Esophagus muscularis mucosa (tissue), 4 donors: ENCODE measurements at regions not wholly inside any gene's neighbourhood (a gene's known extent, or its start where the extent isn't known, plus 50 kb on each side); places are given as distances from the start of the nearest gene placed in this dataset.
"Not testable (repeated sequence)": the region's sequence is repeated elsewhere in the genome, so short reads cannot be mapped to it uniquely, and the experiment has no call there.

ENCODE experiments used
- DNase-seq: peaks from one replicate; pipeline ENCODE4 v3.0.0-alpha.2; 2017; ENCODE audit errors: extremely low spot score
- H3K27ac ChIP-seq, 4 donors: fragments of 200-600 bp; sonication (generic); replicated peaks in 1 of 4; 1 replicate in 3 of 4; 2 replicates in 1 of 4; pipeline ENCODE4 v1.5.1; 2016 to 2019; ENCODE audit warnings: mild to moderate bottlenecking in 1 of 4
- H3K27me3 ChIP-seq, 4 donors: fragments of 200-600 bp; sonication (generic); one replicate each; pipeline versions ENCODE4 v1.5.1 to v1.6.0; 2016 to 2019
- H3K36me3 ChIP-seq, 4 donors: fragments of 200-600 bp; sonication (generic); one replicate each; pipeline ENCODE4 v1.5.1; 2016 to 2019
- H3K4me1 ChIP-seq, 4 donors: fragments of 200-600 bp; sonication (generic); one replicate each; pipeline ENCODE4 v1.5.1; 2016 to 2019
- H3K4me3 ChIP-seq, 4 donors: fragments of 200-600 bp; sonication (generic); 1 replicate in 2 of 4; 2 replicates in 2 of 4; pipeline ENCODE4 v1.5.1; 2016 to 2019; ENCODE audit warnings: mild to moderate bottlenecking in 4 of 4, moderate library complexity in 1 of 4
- H3K9me3 ChIP-seq, 4 donors: fragments of 200-600 bp; sonication (generic); 1 replicate in 3 of 4; 2 replicates in 1 of 4; pipeline ENCODE4 v1.5.1; 2016 to 2019
- EP300 ChIP-seq: sonication (generic); formaldehyde crosslinking; IDR thresholded peaks from one replicate; pipeline ENCODE4 v1.6.1; 2017; ENCODE audit warnings: antibody characterized with exemption
- POLR2A ChIP-seq: fragments of 450-650 bp; IDR thresholded peaks from one replicate; pipeline ENCODE4 v1.6.1; 2017; ENCODE audit warnings: antibody characterized with exemption, moderate library complexity, mild to moderate bottlenecking, low read depth
- POLR2AphosphoS5 ChIP-seq, 2 donors: sonication (generic); formaldehyde crosslinking; IDR thresholded peaks; one replicate each; pipeline ENCODE4 v1.6.1; 2017; ENCODE audit warnings: antibody characterized with exemption in 2 of 2
- WGBS: methylation state at CpG from one replicate; pipeline ENCODE4 v1.1.5; 2018; 5-methylcytosine and 5-hydroxymethylcytosine counted together
- intact Hi-C: fragments of 100-400 bp; cut with DNase I; formaldehyde crosslinking; loops from one replicate; pipeline ENCODE4 v1.15.1; 2023
- TF ChIP-seq, protein P1 (sequence below), 3 experiments: fragments of 200-600 bp in 2 of 3; fragments of 450-650 bp in 1 of 3; sonication (generic) in 2 of 3; IDR thresholded peaks; one replicate each; pipeline ENCODE4 v1.5.1; 2017 to 2019; ENCODE audit warnings: antibody characterized with exemption in 3 of 3, mild to moderate bottlenecking in 2 of 3, moderate library complexity in 1 of 3

GRCh38 chr6:144675231-144675861 lies 390.2 kb downstream of the UTRN start:
- intact Hi-C loops = no loop called here
- Histone ChIP-seq H3K27ac (no peak overlapping the region), H3K36me3 (no peaks in the 10 kb centered on the region), H3K27me3 (no peaks in the 10 kb centered on the region), H3K9me3 (peaks cover 0 to 33% (median 15%) of the 10 kb centered on the region in 4 donors), H3K4me1 (peaks cover 14 to 25% (median 23%) of the 10 kb centered on the region in 4 donors), H3K4me3 (no peak overlapping the region)
- DNase-seq = no peak
- TF ChIP-seq EP300 = no peak
- TF ChIP-seq POLR2AphosphoS5 (IDR thresholded peaks at IDR 0.05) = no peak
- TF ChIP-seq, protein P1, sequence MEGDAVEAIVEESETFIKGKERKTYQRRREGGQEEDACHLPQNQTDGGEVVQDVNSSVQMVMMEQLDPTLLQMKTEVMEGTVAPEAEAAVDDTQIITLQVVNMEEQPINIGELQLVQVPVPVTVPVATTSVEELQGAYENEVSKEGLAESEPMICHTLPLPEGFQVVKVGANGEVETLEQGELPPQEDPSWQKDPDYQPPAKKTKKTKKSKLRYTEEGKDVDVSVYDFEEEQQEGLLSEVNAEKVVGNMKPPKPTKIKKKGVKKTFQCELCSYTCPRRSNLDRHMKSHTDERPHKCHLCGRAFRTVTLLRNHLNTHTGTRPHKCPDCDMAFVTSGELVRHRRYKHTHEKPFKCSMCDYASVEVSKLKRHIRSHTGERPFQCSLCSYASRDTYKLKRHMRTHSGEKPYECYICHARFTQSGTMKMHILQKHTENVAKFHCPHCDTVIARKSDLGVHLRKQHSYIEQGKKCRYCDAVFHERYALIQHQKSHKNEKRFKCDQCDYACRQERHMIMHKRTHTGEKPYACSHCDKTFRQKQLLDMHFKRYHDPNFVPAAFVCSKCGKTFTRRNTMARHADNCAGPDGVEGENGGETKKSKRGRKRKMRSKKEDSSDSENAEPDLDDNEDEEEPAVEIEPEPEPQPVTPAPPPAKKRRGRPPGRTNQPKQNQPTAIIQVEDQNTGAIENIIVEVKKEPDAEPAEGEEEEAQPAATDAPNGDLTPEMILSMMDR (IDR thresholded peaks at IDR 0.05) = no peak
- no peak for TF ChIP-seq POLR2A
- 75% methylated on average over 6 of the region's 6 CpGs for WGBS

GRCh38 chr6:144676310-144676709 lies 391.2 kb downstream of the UTRN start:
- H3K36me3 ChIP-seq, H3K27me3 ChIP-seq, H3K4me3 ChIP-seq, H3K27ac ChIP-seq, intact Hi-C loops, DNase-seq: not testable (repeated sequence)
- WGBS = 98% methylated on average over 3 of the region's 3 CpGs
- peaks cover 14 to 27% (median 24%) of the 10 kb centered on the region in 4 donors for H3K4me1 ChIP-seq
- H3K9me3 ChIP-seq = peaks cover 0 to 24% (median 12%) of the 10 kb centered on the region in 4 donors

GRCh38 chr6:144677263-144677662 lies 392.1 kb downstream of the UTRN start:
- intact Hi-C loops, H3K27ac ChIP-seq, H3K36me3 ChIP-seq, H3K4me3 ChIP-seq, H3K27me3 ChIP-seq, DNase-seq: not testable (repeated sequence)
- H3K9me3 ChIP-seq = peaks cover 0 to 24% (median 10%) of the 10 kb centered on the region in 4 donors
- WGBS = 99% methylated on average over 4 of the region's 4 CpGs
- peaks cover 14 to 35% (median 30%) of the 10 kb centered on the region in 4 donors for H3K4me1 ChIP-seq

DNA sequence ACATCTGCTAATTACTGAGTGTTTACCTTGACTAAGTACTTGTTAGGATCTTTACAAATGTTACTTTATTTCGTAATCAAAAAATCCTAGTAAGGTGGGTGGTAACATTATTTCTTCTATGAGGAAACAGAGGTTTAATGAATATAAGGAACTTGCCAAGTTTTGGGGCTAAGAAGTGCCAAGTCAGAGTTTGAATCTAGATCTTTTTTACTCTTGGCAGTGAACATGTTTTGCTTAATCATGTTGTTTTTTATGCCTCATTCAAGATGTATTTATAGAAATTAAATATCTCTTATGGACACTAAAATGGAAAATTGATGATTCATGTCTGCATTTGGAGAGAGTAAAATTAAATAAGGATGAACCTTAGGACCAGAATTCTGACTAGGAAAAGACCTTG lies 393.7 kb downstream of the UTRN start:
- WGBS = 29% methylated on average over 1 of the region's 1 CpG
- Histone ChIP-seq H3K4me1 (peaks cover 14 to 51% (median 43%) of the 10 kb centered on the region in 4 donors), H3K27me3 (no peaks in the 10 kb centered on the region), H3K36me3 (peaks cover 0 to 7% (median 0%) of the 10 kb centered on the region in 4 donors), H3K4me3 (no peak overlapping the region), H3K9me3 (peaks cover 0 to 10% (median 5%) of the 10 kb centered on the region in 4 donors), H3K27ac (no peak overlapping the region)
- DNase-seq = no peak
- TF ChIP-seq POLR2AphosphoS5 (IDR thresholded peaks at IDR 0.05) = no peak
- no peak for TF ChIP-seq EP300
- intact Hi-C loops = no loop called here

- no peak overlapping the region for H3K27ac ChIP-seq
- 58% methylated on average over 3 of the region's 3 CpGs for WGBS
- H3K4me3 ChIP-seq = no peak overlapping the region
- intact Hi-C loops = no loop called here
- no peak for DNase-seq
- peaks cover 10 to 46% (median 34%) of the 10 kb centered on the region in 4 donors for H3K4me1 ChIP-seq
- TF ChIP-seq POLR2A (no peak), EP300 (no peak), POLR2AphosphoS5 (IDR thresholded peaks at IDR 0.05) (no peak)
- TF ChIP-seq, protein P1 (IDR thresholded peaks at IDR 0.05) = no peak
- H3K9me3 ChIP-seq = peaks cover 0 to 1% (median 0%) of the 10 kb centered on the region in 4 donors
- peaks cover 0 to 7% (median 0%) of the 10 kb centered on the region in 4 donors for H3K36me3 ChIP-seq
- no peaks in the 10 kb centered on the region for H3K27me3 ChIP-seq
Measured at GRCh38 chr6:144681334-144681733, 396.2 kb downstream of the UTRN start.

GRCh38 chr6:144683216-144684070 lies 398.3 kb downstream of the UTRN start:
- 65% methylated on average over 6 of the region's 6 CpGs for WGBS
- peak overlapping the region in 1 of 4 donors; percentile 1 for H3K27ac ChIP-seq
- H3K9me3 ChIP-seq = peaks cover 0 to 17% (median 5%) of the 10 kb centered on the region in 4 donors
- TF ChIP-seq EP300 (no peak), POLR2AphosphoS5 (IDR thresholded peaks at IDR 0.05) (no peak), POLR2A (no peak)
- TF ChIP-seq, protein P1 (IDR thresholded peaks at IDR 0.05) = no peak
- peaks cover 0 to 7% (median 0%) of the 10 kb centered on the region in 4 donors for H3K36me3 ChIP-seq
- peaks cover 10 to 46% (median 32%) of the 10 kb centered on the region in 4 donors for H3K4me1 ChIP-seq
- H3K4me3 ChIP-seq = no peak overlapping the region
- no peak for DNase-seq
- intact Hi-C loops = no loop called here
- H3K27me3 ChIP-seq = no peaks in the 10 kb centered on the region
